GM06990 (cell line): ENCODE measurements at regions not wholly inside any gene's neighbourhood (a gene's known extent, or its start where the extent isn't known, plus 50 kb on each side); places are given as distances from the start of the nearest gene placed in this dataset.

ENCODE experiments used
- DNase-seq: peaks from one replicate; pipeline ENCODE4 v3.0.0-alpha.2; 2011; ENCODE audit not compliant: insufficient read length; ENCODE audit errors: extremely low read depth
- H3K27me3 ChIP-seq: replicated peaks from 2 replicates; pipeline ENCODE4 v1.6.0; 2011; ENCODE audit warnings: low read length; ENCODE audit not compliant: control insufficient read depth, insufficient read depth
- H3K36me3 ChIP-seq: 2 replicates; pipeline ENCODE4 v1.5.1; 2011; ENCODE audit warnings: low read length; ENCODE audit not compliant: control insufficient read depth, insufficient read depth
- H3K4me3 ChIP-seq: replicated peaks from 2 replicates; pipeline ENCODE4 v1.5.1; 2011; ENCODE audit warnings: low read depth, mild to moderate bottlenecking, control low read depth, low read length
- TF ChIP-seq, protein P1 (sequence below): IDR thresholded peaks from 2 replicates; pipeline ENCODE4 v1.5.1; 2011; ENCODE audit warnings: low read length, control low read depth, mild to moderate bottlenecking, inconsistent platforms; ENCODE audit not compliant: insufficient read depth, poor library complexity, severe bottlenecking

DNA sequence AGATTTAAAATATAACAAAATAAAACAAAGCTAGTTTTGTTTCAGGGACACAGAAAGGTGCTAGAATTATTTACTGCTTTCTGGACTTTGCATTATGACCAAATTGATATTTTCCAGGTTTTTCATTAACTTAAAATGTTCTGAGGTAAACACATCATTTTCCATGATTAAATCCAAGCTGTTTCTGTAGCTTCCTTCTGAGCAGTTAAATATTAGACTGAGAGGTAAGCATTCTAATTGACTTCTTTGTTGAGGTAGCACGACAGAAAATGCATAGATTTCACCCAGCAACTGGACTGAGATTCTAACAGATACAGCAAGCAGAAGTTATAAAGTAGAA is 98.3 kb downstream of the BMP4 start:
- Histone ChIP-seq H3K36me3 (no peaks in the 10 kb centered on the region), H3K4me3 (no peak overlapping the region), H3K27me3 (no peaks in the 10 kb centered on the region)
- no peak for DNase-seq
- TF ChIP-seq, protein P1, sequence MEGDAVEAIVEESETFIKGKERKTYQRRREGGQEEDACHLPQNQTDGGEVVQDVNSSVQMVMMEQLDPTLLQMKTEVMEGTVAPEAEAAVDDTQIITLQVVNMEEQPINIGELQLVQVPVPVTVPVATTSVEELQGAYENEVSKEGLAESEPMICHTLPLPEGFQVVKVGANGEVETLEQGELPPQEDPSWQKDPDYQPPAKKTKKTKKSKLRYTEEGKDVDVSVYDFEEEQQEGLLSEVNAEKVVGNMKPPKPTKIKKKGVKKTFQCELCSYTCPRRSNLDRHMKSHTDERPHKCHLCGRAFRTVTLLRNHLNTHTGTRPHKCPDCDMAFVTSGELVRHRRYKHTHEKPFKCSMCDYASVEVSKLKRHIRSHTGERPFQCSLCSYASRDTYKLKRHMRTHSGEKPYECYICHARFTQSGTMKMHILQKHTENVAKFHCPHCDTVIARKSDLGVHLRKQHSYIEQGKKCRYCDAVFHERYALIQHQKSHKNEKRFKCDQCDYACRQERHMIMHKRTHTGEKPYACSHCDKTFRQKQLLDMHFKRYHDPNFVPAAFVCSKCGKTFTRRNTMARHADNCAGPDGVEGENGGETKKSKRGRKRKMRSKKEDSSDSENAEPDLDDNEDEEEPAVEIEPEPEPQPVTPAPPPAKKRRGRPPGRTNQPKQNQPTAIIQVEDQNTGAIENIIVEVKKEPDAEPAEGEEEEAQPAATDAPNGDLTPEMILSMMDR: no peak

DNA sequence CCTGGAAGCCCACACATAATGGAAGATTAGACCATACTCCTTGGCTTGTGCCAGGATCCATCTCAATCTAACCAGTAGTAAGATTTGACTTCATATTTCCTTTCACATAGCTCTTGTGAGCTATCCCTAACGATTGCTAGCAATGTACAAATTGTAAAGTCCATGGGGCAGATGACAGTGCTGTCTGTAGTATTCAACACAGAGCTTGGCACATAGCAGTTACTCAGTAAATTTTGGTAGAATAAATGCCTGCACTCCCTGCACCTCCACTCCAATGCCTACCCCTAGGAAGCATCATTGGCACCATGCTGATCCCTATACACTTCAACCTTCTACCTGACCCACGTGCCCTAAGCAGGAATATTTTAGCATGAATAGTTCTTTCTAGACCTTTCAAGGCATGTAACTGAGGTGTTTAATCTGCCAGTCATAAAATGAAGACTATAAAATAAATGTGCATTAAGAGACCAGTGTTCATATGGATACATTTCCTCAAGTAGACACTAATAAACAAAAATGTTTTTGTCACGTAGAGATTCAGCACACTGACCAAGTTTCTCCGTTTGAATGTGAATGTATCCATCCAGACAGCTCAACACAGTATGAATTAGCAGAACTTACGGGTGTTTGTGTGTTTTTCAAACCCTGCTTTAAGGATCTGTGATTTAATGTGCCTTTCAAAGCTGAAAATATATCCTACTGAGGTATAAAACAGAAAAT is 98.8 kb downstream of the BMP4 start:
- no peak overlapping the region for H3K4me3 ChIP-seq
- TF ChIP-seq, protein P1: no peak
- no peaks in the 10 kb centered on the region for H3K36me3 ChIP-seq
- no peaks in the 10 kb centered on the region for H3K27me3 ChIP-seq
- no peak for DNase-seq

DNA sequence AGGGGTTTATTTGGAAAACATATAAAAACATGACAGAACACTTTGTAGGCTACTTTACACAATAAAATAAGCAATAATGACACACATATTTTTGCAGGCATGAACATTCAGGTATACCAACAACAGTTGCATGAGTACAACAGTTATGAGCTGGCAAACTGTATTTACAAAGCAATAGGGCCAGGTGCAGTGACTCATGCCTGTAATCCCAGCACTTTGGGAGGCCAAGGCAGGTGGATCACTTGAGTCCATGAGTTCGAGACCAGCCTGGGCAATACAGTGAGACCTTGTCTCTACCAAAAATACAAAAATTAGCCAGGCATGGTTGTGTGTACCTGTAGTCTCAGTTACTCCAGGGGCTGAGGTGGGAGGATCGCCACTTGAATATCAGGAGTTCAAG is 101.1 kb downstream of the BMP4 start:
- H3K27me3 ChIP-seq: no peaks in the 10 kb centered on the region
- DNase-seq: no peak
- TF ChIP-seq, protein P1: no peak
- no peaks in the 10 kb centered on the region for H3K36me3 ChIP-seq
- H3K4me3 ChIP-seq: no peak overlapping the region

DNA sequence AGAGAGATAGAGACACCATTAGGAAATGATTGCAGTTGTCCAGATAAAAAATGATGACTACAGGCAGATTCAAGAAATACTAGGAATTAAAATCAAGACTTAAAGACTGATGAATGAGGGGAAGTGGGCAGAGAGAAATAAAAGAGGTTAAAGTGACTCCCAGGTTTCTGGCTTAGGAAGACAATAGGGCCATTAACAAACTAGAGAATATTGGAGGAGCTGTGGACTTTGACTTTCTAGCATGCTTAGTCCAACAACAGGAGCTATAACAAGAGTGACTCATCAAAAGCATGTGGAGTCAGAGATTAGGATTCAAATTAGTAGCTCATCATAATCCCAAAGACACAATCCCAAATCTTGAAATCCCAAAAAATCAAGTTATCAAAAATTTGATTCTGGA is 101.5 kb downstream of the BMP4 start:
- Histone ChIP-seq H3K27me3 (no peaks in the 10 kb centered on the region), H3K36me3 (no peaks in the 10 kb centered on the region), H3K4me3 (no peak overlapping the region)
- no peak for DNase-seq
- TF ChIP-seq, protein P1: no peak

DNA sequence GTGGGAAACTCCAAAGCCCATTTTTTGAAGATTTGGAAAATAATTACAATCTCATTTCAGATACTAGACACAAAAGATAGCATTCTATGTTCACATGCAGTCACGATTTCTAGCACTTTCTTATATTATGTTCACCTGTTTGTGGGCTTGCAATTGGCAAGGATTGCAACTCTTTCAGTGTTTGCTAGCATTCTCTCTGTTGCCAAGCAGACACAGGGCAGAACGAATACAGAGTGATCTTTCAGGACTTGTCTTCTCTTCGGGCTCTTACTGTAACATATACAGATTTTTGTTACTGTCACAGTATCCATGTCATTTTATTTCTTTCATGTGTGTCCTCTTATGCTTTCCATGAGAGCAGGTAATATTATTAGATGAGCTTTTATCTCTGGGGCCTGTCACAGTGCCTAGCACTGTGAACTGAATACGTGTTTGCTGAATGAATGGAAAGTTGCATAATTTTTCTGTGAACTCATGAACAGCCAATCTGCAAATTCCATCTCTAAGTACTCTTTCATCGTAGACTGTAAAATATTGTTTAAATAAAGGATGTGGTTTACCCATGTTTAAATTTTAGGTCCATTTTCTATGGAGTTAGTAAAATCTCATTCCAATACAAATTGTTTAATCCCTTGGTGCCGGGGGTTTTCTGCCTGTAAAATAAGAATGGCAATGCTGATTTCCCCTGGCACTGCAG is 105.1 kb downstream of the BMP4 start:
- peaks cover 1% of the 10 kb centered on the region; the same call in 1 of the 2 replicates for H3K27me3 ChIP-seq
- H3K36me3 ChIP-seq: no peaks in the 10 kb centered on the region
- no peak overlapping the region for H3K4me3 ChIP-seq
- TF ChIP-seq, protein P1: no peak
- no peak for DNase-seq
